IPS DF 19.7 (cell line): ENCODE measurements at regions not wholly inside any gene's neighbourhood (a gene's known extent, or its start where the extent isn't known, plus 50 kb on each side); places are given as distances from the start of the nearest gene placed in this dataset.
A peak's percentile ranks its signal among the peaks of the same experiment; 100 is the strongest.

Source experiments
- DNase-seq: peaks from one replicate; pipeline ENCODE4 v3.0.0-alpha.2; 2013; ENCODE audit warnings: low read depth, low spot score

DNA sequence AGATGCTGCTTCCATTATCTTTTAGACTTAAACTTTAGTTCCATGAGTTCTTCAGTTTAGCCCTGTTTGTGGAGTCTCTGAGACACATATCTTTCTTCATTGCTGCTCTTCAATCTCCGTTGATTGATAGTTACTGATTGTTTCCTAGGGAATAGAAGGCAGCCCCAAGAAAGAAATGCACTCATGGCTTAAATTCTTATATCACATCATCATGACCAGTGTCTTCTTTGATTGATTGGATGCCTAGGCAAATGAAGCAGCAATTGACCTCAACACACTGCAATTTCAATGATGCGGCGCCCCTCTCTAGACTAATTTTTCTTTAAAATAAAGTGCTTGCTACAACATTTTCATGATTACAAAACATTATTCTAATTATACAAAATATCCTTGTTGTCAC is 576.5 kb upstream of the VSTM2A start:
- no peak for DNase-seq

DNA sequence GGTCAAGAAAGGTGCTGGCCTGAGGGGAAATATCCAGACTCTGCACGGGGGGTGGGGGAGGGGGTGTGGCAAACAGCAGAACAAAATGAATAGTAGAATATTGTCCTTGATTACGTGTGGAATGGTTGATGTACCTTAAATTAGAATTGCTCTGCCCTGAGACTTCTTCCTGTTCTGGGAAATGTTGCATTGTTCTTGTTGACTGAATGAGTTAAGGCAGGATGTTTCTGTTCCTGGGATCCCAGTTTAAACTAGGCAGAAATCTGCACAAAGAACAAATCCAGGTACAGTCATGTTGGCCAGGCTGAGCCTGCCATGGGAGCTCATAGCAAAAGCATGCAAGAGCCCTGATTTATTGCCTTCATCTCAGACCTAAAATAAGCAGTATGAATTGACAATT is 558.7 kb upstream of the VSTM2A start:
- DNase-seq = no peak

DNA sequence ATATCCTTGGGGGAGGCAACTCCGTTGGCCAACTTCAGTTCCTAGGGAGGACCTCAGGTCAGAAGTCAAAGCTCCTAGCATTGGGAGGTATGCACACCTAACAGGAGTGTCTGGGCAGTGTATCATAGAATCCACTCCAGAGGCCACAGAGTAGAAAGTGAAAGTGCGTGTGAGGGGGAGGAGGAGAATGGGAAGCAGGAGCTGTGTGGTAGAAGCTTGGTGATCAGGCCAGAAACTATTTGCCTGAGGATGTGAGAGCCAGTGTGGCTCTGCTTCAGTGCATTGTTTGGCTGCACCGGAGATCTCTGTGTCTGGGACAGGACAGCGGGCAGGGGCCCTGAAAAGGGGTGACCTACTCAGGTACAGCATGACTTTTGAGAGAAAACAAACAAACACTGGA is 557.4 kb upstream of the VSTM2A start:
- DNase-seq = no peak

DNA sequence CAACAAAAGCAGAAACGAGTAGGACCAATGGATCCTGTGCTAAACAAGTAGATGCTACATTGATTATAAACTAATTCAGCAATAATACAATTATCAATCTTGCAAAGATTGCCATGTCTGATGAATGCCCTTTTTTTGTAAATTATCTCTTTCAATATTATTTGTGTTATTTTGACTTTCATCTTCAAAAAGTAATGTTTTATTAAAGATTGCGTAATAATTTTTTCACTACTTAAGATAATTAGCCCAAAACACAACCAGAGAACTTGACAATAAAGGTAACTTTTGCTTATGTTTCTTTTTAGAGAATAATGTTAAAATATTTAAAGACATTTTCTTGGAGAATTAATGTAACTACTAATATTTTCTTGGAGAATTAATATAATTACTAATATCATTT is 553.8 kb upstream of the VSTM2A start:
- no peak for DNase-seq

DNA sequence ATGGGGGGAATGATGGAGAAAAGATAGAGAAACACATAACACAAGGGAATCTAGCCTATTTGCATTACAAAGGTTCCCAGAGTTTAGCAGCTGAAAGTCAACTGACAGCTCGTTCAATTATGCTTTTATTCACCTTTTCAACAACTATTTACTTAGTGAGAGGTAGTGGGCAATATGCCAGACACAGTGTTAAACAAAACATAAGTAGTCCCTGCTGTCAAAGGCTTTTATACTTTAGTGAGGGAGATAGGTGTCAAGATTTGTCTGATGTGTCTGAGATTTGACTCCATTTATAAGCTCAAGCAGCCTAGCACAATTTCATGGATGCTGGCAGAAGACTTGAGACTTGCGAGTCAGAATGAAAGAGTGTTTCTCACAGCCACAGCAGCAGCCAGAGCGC is 549.0 kb upstream of the VSTM2A start:
- no peak for DNase-seq

DNA sequence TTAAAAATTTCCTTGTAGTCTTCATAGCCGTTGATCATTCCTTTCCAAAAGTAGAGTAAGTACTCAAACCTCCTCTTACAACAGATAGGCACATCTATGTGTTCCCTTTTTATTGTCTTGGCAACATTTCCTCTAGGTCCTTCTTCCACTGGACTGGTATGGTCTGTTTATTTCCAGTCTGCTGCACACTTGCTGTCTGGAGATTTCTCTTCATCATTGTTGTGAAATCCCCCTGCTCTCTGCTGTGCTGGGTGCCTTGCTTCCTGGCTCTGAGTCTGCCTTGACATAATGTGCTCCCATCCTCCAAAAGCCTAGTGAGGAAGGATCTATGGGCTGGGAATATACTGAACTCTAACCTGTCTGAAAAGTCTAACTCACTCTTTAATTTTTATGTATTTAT is 545.3 kb upstream of the VSTM2A start:
- no peak for DNase-seq

DNA sequence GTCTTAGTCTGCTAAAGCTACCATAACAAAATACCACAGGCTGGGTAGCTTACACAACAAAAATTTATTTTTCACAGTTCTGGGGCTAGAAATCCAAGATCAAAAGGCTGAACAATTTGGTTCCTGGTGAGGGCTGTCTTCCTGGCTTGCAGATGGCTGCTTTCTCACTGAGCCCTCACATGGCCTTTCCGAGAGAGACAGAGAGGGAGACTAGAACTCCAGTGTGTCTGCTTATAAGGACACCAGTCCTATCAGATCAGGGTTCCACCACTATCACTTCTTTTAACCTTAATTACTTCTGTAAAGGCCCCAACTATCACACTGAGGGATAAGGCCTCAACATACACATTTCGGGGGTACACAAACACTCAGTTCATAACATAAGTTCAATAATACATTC is 527.4 kb upstream of the VSTM2A start:
- DNase-seq = no peak

DNA sequence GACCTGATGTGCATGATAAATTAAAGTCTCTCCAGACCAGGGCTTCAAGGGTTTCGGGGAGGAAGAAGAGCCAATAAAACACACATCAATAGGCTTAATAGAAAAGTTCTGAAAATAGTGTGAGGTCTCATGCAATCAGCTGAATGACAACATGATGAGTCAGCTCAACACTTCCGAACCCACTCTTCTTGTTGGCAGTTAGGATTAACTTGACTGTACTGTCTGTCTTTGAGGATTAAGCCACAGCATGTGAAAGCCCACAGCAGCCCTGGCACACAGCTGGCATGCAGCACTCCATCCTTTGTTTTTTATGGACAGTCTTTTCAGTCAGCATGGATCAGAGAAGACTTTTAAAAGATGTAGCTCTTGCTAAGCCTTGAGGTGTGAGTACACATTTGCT is 526.9 kb upstream of the VSTM2A start:
- no peak for DNase-seq

DNA sequence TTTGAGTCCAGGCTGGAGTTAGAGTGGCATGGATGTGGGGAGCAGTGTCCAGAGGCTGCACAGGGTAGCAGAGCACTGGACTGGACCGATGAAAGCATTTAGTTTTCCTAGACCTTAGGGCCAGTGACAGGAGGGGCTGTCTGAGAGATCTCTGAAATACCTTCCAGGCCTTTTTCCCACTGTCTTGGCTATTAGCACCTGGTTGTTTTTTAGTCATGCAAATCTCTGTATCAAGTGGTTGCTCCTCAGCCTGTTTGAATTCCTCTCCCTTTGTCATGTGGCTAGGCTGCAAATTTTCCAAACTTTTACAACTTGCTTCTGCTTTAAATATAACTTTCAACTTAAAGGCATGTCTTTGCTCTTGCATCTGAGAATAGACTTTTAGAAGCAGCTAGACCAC is 504.3 kb upstream of the VSTM2A start:
- DNase-seq = peak; percentile 33

DNA sequence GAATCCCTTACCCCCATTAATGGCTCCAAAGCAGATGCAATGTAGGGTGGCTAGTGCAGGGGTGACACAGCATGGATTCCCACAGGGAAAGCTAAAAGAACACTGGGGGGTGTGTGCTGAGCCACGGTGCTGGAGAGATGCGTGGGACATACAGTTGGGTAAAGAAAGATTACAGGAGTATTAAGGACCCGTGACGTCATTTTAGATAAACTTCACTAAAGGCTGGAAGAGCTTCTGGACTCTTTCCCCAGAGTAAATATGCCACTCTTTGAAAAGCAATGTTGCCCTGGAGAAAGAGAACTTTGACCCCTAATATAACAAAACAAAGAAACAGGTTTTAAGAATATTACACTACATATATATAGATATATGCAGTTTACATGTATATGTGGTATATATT is 481.5 kb upstream of the VSTM2A start:
- no peak for DNase-seq

DNA sequence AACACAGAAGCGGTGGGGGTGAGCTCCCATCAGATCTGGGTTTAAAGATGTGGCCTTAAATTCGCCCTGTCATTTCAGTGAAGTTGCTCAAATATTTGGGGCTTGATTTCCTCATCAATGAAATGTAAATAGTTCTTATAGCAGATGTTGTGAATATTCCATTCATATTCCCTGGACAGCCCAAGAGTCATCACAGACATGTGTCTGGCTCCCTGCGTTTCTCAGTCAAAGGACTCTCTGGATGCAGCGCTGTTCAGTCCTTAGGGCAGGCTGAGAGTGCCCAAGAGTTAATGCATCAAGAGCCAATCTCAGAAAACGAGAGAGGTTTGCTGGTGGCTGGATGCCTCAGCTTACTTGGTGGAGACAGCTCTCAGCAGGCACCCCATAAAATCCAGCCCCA is 475.5 kb upstream of the VSTM2A start:
- no peak for DNase-seq

DNA sequence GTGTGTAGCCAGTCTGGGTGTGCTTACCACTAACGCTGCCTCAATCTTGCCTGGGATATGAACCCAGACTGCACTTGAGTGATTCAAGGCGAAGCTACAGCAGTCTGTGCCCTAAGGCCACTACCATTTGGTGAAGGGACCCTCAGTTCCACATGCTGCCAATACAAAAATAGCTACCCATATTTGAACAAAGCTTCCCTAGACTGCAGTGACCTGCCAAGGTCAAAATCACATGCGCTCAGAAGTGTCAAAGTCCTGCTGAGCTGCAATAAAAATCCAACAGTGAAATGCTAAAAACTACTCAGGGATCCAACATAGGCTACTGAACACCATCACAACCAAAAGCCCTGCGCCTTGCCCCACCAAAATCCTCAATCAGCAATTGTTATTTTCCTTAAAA is 472.3 kb upstream of the VSTM2A start:
- DNase-seq = no peak

DNA sequence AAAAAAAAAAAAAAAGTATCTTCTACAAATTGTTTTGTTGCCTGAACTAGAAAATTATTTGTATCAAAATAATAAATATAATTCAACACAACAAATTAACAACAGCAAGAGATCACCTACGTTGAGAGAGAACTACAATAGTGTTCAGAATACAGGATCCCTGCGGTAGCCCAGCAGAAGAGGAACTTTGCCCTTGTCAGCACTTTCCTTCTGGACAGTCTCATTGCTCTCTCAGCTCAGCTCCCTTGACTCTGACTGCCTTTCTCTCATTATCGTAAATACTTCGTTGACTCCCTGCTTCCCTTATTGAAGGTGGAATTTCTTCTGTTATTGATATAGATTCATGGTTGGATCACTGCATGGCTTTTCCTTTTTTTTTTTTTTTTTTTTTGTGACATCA is 469.5 kb upstream of the VSTM2A start:
- DNase-seq = no peak

DNA sequence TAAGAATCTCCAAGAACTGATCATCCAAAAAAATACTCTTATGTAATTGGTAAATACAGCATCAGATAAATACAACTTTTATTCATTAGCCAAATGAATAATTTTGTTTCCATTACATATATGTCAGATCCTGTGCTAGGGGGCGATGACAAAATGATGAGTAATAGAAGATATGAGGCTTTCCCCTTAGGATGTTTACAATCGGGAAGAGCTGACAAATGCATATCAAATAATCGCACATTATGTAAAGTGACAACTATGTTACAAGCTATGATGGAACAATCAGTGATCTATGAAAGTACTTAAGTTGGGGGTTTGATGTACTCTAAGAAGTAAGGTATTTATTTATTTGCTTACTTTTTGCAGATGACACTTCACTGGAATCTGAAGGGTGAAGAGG is 465.6 kb upstream of the VSTM2A start:
- DNase-seq = no peak

DNA sequence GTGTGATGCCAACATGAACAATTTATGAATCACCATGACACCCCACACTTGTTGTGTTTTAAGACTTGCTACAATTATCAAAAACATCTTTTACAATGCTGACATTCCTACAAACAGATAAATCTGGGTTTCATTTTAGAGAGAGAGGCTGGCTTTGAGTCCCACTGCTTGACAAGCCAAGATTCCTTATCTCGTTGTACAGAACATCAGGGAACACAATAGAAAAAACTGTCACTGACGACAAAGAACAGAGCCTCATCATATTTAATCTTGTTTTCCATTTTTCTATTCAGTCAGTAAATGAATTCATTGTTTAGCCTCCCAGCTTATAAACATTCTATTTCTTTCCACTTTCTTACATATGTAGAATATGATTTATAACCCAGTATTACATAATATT is 461.6 kb upstream of the VSTM2A start:
- DNase-seq = no peak

DNA sequence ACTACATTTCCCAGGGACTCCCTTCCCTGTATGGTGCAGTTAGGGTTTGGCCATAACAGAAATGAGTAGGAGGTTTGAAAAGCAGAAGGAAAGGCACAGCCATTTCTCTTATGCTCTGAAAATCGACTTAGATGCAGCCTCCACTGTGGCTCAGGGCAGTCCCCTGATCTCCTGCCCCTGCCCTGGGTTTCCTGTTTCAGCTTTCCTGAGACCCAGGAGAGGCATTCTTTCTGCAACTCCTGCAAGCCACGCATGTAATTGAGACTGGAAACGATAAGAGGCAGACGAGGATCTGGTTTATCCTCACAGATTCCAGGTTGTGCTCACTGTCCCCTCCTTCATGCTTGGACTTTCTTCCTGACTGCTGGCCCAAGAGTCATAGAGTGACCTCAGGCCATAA is 461.2 kb upstream of the VSTM2A start:
- DNase-seq = no peak

DNA sequence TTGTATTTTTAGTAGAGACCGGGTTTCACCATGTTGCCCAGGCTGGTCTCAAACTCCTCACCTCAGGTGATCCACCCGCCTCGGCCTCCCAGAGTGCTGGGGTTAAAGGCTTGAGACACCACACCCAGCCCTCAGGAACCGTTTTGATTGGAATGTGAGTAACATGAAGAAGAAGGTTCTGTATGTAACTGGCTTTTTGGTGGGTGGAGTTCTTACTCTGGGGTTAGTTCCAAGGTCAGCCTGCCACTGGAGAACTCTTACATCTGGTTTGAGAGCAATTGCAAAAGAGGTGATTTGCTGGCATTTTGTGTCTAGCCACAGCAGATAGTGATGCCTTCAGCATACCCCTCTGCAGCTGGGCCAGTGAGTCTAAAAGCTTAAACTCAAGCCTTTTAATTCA is 457.8 kb upstream of the VSTM2A start:
- no peak for DNase-seq

DNA sequence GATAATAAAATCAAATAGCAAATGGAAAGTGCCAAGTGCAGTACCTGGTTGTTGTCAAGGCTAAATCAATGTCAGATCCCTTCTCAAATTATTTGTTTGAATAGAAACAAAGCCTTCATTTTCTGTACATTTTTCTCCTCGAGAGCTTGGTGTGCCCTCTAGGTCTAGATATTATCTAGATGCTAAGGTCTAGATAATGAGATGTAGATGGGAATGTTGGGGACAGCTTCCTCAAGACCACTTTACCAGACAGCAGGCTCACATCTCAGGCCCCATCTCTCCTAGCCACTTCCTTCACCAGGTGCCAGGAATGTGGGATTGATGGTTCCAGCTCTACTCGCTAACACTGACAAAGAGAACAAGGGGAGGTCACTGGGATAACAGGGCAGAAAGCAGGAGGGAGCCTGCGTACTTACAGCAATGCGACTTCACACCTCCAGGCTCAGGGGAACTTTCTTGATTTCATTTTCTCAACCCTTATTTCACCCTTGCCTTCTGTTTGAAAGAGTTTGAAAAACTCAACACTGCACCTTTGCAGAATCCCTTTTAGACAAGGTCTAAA is 451.4 kb upstream of the VSTM2A start:
- no peak for DNase-seq

DNA sequence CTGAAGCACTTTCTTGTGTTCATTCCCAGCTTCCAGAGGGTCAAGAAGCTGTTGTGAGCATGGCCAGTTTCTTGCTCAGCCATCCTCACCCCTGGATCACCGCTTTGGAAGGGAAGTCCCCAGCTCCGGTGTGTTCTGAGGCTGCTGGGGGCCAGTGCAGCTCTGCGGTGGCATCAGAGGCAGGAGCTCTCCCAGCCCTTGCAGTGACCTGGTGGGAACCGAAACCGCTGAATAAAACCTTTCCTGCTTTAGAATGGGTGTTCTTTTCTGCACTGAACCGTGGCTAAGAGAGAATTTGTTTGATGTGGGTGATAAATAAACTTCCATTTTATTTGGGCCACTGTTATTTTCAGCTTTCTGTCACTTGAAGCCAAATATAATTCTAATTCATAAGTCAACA is 450.9 kb upstream of the VSTM2A start:
- no peak for DNase-seq

DNA sequence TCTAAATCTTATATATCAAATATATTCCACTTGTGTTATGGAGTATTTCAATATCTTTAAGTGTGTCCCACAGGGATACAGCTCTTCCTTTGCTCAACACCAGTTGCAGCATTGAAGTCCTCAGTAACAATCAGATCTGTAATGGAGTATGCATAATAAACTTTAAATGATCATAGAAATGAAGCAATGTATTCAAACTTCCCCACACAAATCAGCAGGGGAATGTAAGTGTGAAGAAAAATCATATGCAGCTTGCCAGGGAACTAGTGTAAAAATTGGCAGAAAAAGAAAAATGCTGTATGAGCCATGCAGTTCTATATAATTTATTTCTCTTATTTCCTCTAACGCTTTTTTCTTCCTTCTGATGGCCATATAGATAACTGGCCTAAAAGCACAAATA is 444.3 kb upstream of the VSTM2A start:
- no peak for DNase-seq

DNA sequence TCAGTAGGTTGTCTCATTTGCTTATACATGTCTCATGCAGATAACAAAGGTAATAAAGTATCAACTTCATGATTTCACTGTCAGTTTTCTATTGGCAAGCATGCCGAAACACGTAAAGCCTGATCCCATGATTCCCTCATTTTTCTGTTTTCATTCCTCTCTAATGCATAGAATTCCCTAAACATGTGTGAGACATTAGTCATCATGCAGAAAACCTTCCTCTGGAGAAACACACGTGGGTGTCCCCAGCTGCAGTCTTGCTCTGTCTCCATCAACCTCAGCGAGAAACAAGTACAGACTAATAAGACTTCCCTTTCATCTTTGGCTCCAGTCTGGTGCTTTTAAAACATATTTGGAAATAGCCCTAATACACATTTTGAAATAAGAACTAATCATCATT is 432.7 kb upstream of the VSTM2A start:
- no peak for DNase-seq

DNA sequence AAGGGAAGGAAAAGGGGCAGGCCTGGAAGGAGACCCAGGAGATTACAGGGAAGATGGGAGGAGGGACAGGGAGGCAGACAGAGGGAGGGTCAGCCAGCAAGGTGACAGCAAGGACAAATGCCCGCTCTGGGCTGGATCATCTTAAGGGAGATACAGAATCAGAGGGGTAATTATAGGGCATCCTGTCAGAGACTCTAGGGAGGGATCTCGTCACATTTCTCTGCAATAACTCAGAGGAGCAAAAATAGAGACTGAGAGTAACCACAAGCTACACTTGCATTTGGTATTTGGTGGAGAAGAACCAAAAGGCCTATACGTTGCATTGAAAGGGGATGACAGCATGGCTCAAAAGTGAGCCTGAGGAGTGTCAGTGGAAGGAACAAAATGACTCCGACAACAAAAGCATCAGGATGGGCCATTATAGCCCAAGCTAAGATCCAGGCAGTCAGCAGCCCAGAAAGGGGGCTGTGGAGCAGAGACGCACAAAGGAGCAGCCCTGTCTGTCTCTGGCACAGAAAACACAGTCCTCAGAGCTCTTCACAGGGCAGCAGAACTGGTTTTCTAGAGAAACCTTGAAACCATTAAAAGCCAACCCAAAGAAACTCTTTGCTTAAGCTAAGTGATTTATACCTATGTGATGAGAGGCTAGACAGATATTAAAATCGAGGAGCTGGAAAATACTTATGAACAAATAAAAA is 430.2 kb upstream of the VSTM2A start:
- no peak for DNase-seq

DNA sequence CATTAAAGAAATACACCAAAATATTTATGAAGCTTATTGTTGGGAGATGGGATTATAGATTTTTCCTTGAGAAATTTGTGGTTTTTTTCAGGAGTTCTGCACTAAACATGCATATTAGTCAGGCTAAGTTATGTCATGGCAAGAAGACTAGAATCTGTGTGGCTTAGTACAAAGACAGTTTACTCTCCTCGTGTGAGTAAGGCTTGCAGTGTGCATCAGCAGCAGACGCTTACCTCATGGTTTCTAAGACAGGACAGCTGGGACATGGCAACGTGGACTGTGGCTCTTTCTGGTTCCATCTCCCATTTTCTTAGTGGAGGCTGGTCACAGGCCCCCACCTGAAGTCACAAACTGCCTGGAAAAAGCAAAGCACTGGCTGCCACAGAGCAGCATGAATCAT is 429.6 kb upstream of the VSTM2A start:
- no peak for DNase-seq
